ENCODE measurements at regions not wholly inside any gene's neighbourhood (a gene's known extent, or its start where the extent isn't known, plus 50 kb on each side); places are given as distances from the start of the nearest gene placed in this dataset.
"Not testable (repeated sequence)": the region's sequence is repeated elsewhere in the genome, so short reads cannot be mapped to it uniquely, and the experiment has no call there.

DNA sequence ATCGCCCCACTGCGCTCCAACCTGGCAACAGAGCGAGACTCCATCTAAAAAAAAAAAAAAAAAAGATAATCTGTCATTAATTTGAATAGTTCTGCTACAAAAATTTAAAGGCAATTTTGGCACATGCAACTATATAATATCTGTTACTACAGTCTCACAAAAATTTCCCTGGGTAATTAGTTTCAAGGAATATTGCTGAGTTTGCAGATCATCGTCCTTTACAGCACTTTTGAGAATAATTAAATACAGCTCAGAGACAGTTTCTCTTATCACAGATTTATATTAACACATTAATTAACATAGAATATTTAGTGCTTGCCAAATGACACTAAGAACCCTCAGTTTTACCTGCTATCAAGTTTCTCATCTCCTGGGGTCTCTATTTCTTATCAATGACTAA is 540.4 kb upstream of the ZNF804A start:
- POLR2A ChIA-PET, result no interaction called here
- no peaks in the 10 kb centered on the region for H3K9me3 ChIP-seq (replicated peaks; ENCODE audit: control insufficient read depth, insufficient read depth, low read length)
- H3K27me3 ChIP-seq (ENCODE audit: control insufficient read depth in 2 of 2, insufficient read depth in 2 of 2, low read length in 2 of 2), result no peaks in the 10 kb centered on the region
- intact Hi-C loops (cut with micrococcal nuclease) (no loop called here), dilution Hi-C loops (cut with MboI; ENCODE audit: extremely low pct_ligation_motif_present, low sequenced_read_pairs) (no loop called here)
- BruUV-seq (replicated peaks), result no TSS peak
- H4K20me1 ChIP-seq (replicated peaks; ENCODE audit: control insufficient read depth, extremely low read depth, insufficient read depth, low read length), result no peaks in the 10 kb centered on the region
- no peaks in the 10 kb centered on the region for H3K36me3 ChIP-seq (ENCODE audit: control insufficient read depth in 2 of 2, extremely low read depth in 1 of 2, insufficient read depth in 2 of 2, low read length in 2 of 2)
- no peaks in the 10 kb centered on the region for H3K4me1 ChIP-seq (ENCODE audit: control insufficient read depth, extremely low read depth, insufficient read depth, low read length)
- no peak for FAIRE-seq
- H3K9me1 ChIP-seq (replicated peaks; ENCODE audit: control insufficient read depth, extremely low read depth, insufficient read depth, low read length), result no peaks in the 10 kb centered on the region
- H3K27ac ChIP-seq (ENCODE audit: insufficient read depth, low read depth, low read length), result no peak overlapping the region
- no peak overlapping the region for H3K9ac ChIP-seq (replicated peaks; ENCODE audit: extremely low read depth, insufficient read depth, low read length)
- TF ChIP-seq, protein P1, sequence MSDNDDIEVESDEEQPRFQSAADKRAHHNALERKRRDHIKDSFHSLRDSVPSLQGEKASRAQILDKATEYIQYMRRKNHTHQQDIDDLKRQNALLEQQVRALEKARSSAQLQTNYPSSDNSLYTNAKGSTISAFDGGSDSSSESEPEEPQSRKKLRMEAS (IDR thresholded peaks at IDR 0.05; ENCODE audit: insufficient read depth, insufficient read length), result no peak
- no peak for TF ChIP-seq POLR2AphosphoS5 (IDR thresholded peaks at IDR 0.05; ENCODE audit: insufficient read depth, low read depth, low read length)
- TF ChIP-seq POLR2A (IDR thresholded peaks at IDR 0.05; ENCODE audit: low read depth, low read length), result no peak
- TF ChIP-seq GATA2 (IDR thresholded peaks at IDR 0.05; ENCODE audit: insufficient read depth, insufficient read length, low read depth, low read length), result no peak
- no peak for DNase-seq (ENCODE audit: low read depth, low spot score)
- no peak overlapping the region for H2AFZ ChIP-seq (ENCODE audit: low read depth, low read length)
- no peak overlapping the region for H3K4me3 ChIP-seq (replicated peaks in 1 of 3; ENCODE audit: insufficient read depth in 1 of 3, low read depth in 1 of 3, low read length in 3 of 3)
- CTCF ChIA-PET, result no interaction called here
- H3K4me2 ChIP-seq (ENCODE audit: insufficient read depth, low read length), result no peak overlapping the region
- H3K79me2 ChIP-seq (ENCODE audit: control insufficient read depth, insufficient read depth, low read length), result no peaks in the 10 kb centered on the region

DNA sequence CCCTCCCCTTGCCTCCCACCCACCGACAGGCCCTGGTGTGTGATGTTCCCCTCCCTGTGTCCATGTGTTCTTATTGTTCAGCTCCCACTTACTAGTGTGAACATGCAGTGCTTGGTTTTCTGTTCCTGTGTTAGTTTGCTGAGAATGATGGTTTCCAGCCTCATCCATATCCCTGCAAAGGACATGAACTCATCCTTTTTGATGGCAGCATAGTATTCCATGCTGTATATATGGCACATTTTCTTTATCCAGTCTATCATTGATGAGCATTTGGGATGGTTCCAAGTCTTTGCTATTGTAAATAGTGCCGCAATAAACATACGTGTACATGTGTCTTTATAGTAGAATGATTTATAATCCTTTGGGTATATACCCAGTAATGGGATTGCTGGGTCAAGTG is 538.1 kb upstream of the ZNF804A start:
- intact Hi-C loops (cut with micrococcal nuclease), result not testable (repeated sequence)

More for the DNA sequence above, 538.1 kb upstream of the ZNF804A start:
- H3K4me1 ChIP-seq (ENCODE audit: control insufficient read depth, extremely low read depth, insufficient read depth, low read length); dilution Hi-C loops (cut with MboI; ENCODE audit: extremely low pct_ligation_motif_present, low sequenced_read_pairs); H3K9me1 ChIP-seq (replicated peaks; ENCODE audit: control insufficient read depth, extremely low read depth, insufficient read depth, low read length); H3K36me3 ChIP-seq (ENCODE audit: control insufficient read depth in 2 of 2, extremely low read depth in 1 of 2, insufficient read depth in 2 of 2, low read length in 2 of 2); H4K20me1 ChIP-seq (replicated peaks; ENCODE audit: control insufficient read depth, extremely low read depth, insufficient read depth, low read length); H3K27me3 ChIP-seq (ENCODE audit: control insufficient read depth in 2 of 2, insufficient read depth in 2 of 2, low read length in 2 of 2); H3K4me3 ChIP-seq (replicated peaks in 1 of 3; ENCODE audit: insufficient read depth in 1 of 3, low read depth in 1 of 3, low read length in 3 of 3); POLR2A ChIA-PET; H3K79me2 ChIP-seq (ENCODE audit: control insufficient read depth, insufficient read depth, low read length); H2AFZ ChIP-seq (ENCODE audit: low read depth, low read length); H3K27ac ChIP-seq (ENCODE audit: insufficient read depth, low read depth, low read length); H3K4me2 ChIP-seq (ENCODE audit: insufficient read depth, low read length); H3K9me3 ChIP-seq (replicated peaks; ENCODE audit: control insufficient read depth, insufficient read depth, low read length); CTCF ChIA-PET; BruUV-seq (replicated peaks); DNase-seq (ENCODE audit: low read depth, low spot score); H3K9ac ChIP-seq (replicated peaks; ENCODE audit: extremely low read depth, insufficient read depth, low read length); FAIRE-seq: not testable (repeated sequence)

Measured in endothelial cell of umbilical vein (primary cell).